HCT116 (cell line): ENCODE measurements at regions not wholly inside any gene's neighbourhood (a gene's known extent, or its start where the extent isn't known, plus 50 kb on each side); places are given as distances from the start of the nearest gene placed in this dataset.

ENCODE experiments used
- ATAC-seq: fragments of 200-7000 bp; cut with Tn5 transposase; 2 replicates; pipeline ENCODE4 v1.9.1; 2020; ENCODE audit warnings: mild to moderate bottlenecking, moderate library complexity
- BruUV-seq: library from RNA; stranded (reverse); fragments of 400-500 nt; replicated peaks from 2 replicates; lab custom pipeline; 2021; lab: Mats Ljungman, UMichigan
- CTCF ChIA-PET: fragments of 300-600 bp; sonication (Branson Sonifier 250); formaldehyde crosslinking; loops from one replicate; lab custom pipeline; 2021; ENCODE audit warnings: antibody characterized with exemption; lab: Charles Lee
- POLR2A ChIA-PET: fragments of 300-600, 350-600 bp; sonication (Branson Sonifier 250); formaldehyde crosslinking; loops from one replicate; lab custom pipeline; 2021; ENCODE audit warnings: antibody characterized with exemption; lab: Charles Lee
- RAD21 ChIA-PET, 2 experiments: fragments of 300-600 bp; sonication (Branson Sonifier 250); formaldehyde crosslinking; loops; one replicate each; lab custom pipeline; 2023; ENCODE audit warnings: low total read pairs in 2 of 2; ENCODE audit not compliant: uncharacterized antibody in 2 of 2, unreplicated experiment in 2 of 2, low non-redundant PET in 1 of 2; lab: Charles Lee
- DNase-seq: peaks from one replicate; pipeline ENCODE4 v3.0.0-alpha.2; 2010; ENCODE audit warnings: low read depth, low spot score
- H2AFZ ChIP-seq: fragments of 200-600 bp; shearing (Covaris generic), sonication (generic); 2 replicates; pipeline ENCODE4 v1.6.1; 2017; ENCODE audit warnings: low read depth, mixed run types, mixed read lengths, antibody characterized with exemption, low read length; ENCODE audit not compliant: poor library complexity, severe bottlenecking
- H3K27ac ChIP-seq: 2 replicates; pipeline ENCODE4 v1.5.1; 2012; ENCODE audit warnings: low read depth, low read length
- H3K27me3 ChIP-seq: fragments of 200-600 bp; sonication (generic); 2 replicates; pipeline ENCODE4 v1.6.1; 2016; ENCODE audit warnings: mixed run types, low read length, mixed read lengths; ENCODE audit not compliant: insufficient read depth
- H3K36me3 ChIP-seq, 2 experiments: fragments of 200-500 bp in 1 of 2; fragments of 200-600 bp in 1 of 2; sonication (Bioruptor generic) in 1 of 2; sonication (generic) in 1 of 2; 2 replicates each; pipeline versions ENCODE4 v1.5.1 to v1.6.1; 2014 to 2016; ENCODE audit warnings: low read length in 2 of 2, inconsistent platforms in 1 of 2, mixed read lengths in 1 of 2, mixed run types in 1 of 2; ENCODE audit not compliant: insufficient read depth in 2 of 2, control insufficient read depth in 1 of 2
- H3K4me1 ChIP-seq, 2 experiments: fragments of 200-600 bp in 1 of 2; sonication (generic) in 1 of 2; 2 replicates each; pipeline versions ENCODE4 v1.5.1 to v1.6.1; 2012 to 2017; ENCODE audit warnings: low read length in 2 of 2, inconsistent platforms in 1 of 2, mild to moderate bottlenecking in 1 of 2, mixed read lengths in 1 of 2, mixed run types in 1 of 2, moderate library complexity in 1 of 2; ENCODE audit not compliant: insufficient read depth in 2 of 2, control insufficient read depth in 1 of 2
- H3K4me2 ChIP-seq: fragments of 200-600 bp; sonication (generic); 2 replicates; pipeline ENCODE4 v1.6.1; 2017; ENCODE audit warnings: mixed run types, low read length, mixed read lengths
- H3K4me3 ChIP-seq, 2 experiments: fragments of 200-600 bp in 1 of 2; sonication (generic) in 1 of 2; replicated peaks in 1 of 2; 2 replicates each; pipeline ENCODE4 v1.5.1; 2011 to 2016; ENCODE audit warnings: low read length in 2 of 2, control low read depth in 1 of 2, low read depth in 1 of 2, mild to moderate bottlenecking in 1 of 2, mixed read lengths in 1 of 2, mixed run types in 1 of 2
- H3K79me2 ChIP-seq: fragments of 200-600 bp; sonication (generic); 2 replicates; pipeline ENCODE4 v1.6.1; 2017; ENCODE audit warnings: mild to moderate bottlenecking, mixed run types, low read length, moderate library complexity, mixed read lengths; ENCODE audit not compliant: insufficient read depth
- H3K9ac ChIP-seq: fragments of 200-600 bp; sonication (generic); 2 replicates; pipeline ENCODE4 v1.6.1; 2016; ENCODE audit warnings: low read length, mixed read lengths
- H3K9me2 ChIP-seq: fragments of 200-600 bp; sonication (generic), shearing (Covaris generic); 2 replicates; pipeline ENCODE4 v1.6.1; 2017; ENCODE audit warnings: mixed run types, mild to moderate bottlenecking, moderate library complexity; ENCODE audit not compliant: insufficient read depth
- H3K9me3 ChIP-seq, 2 experiments: fragments of 200-500 bp in 1 of 2; fragments of 200-600 bp in 1 of 2; sonication (Bioruptor generic) in 1 of 2; sonication (generic) in 1 of 2; 2 replicates each; pipeline ENCODE4 v1.6.1; 2014 to 2017; ENCODE audit warnings: low read length in 2 of 2, mixed read lengths in 2 of 2, inconsistent platforms in 1 of 2, low read depth in 1 of 2, mild to moderate bottlenecking in 1 of 2, mixed run types in 1 of 2, moderate library complexity in 1 of 2; ENCODE audit not compliant: control insufficient read depth in 1 of 2, insufficient read depth in 1 of 2
- H4K20me1 ChIP-seq: fragments of 200-600 bp; sonication (generic), shearing (Covaris generic); 2 replicates; pipeline ENCODE4 v1.6.1; 2017; ENCODE audit warnings: mixed run types, mild to moderate bottlenecking, moderate library complexity; ENCODE audit not compliant: insufficient read depth
- ATF3 ChIP-seq: IDR thresholded peaks from 2 replicates; pipeline ENCODE4 v1.6.1; 2012
- CEBPB ChIP-seq: IDR thresholded peaks from 2 replicates; pipeline ENCODE4 v1.6.1; 2012; ENCODE audit warnings: low read depth
- CTCF ChIP-seq, 3 experiments: fragments of 200-600 bp in 1 of 3; sonication (generic) in 1 of 3; IDR thresholded peaks in 2 of 3; conservative IDR thresholded peaks in 1 of 3; 2 replicates each; pipeline ENCODE4 v1.5.1; 2012 to 2017; ENCODE audit warnings: low read depth in 2 of 3, low read length in 2 of 3, antibody characterized with exemption in 1 of 3, borderline replicate concordance in 1 of 3, control low read depth in 1 of 3, mild to moderate bottlenecking in 1 of 3, mixed read lengths in 1 of 3, mixed run types in 1 of 3, moderate library complexity in 1 of 3; ENCODE audit not compliant: insufficient read depth in 1 of 3
- ELF1 ChIP-seq: IDR thresholded peaks from 2 replicates; pipeline ENCODE4 v1.6.1; 2012; ENCODE audit warnings: low read depth, borderline replicate concordance
- EZH2phosphoT487 ChIP-seq: fragments of 200-600 bp; IDR thresholded peaks from 2 replicates; pipeline ENCODE4 v1.6.1; 2018; ENCODE audit warnings: antibody characterized with exemption, borderline replicate concordance
- POLR2A ChIP-seq: IDR thresholded peaks from 2 replicates; pipeline ENCODE4 v1.7.0; 2011; ENCODE audit warnings: borderline replicate concordance; ENCODE audit not compliant: insufficient read depth, insufficient read length; ENCODE audit errors: extremely low read depth
- REST ChIP-seq: IDR thresholded peaks from 2 replicates; pipeline ENCODE4 v1.6.1; 2012; ENCODE audit warnings: low read depth
- TCF7L2 ChIP-seq: IDR thresholded peaks from 2 replicates; pipeline ENCODE4 v1.7.0; 2011; ENCODE audit warnings: borderline replicate concordance, inconsistent platforms; ENCODE audit not compliant: insufficient read depth, insufficient read length; ENCODE audit errors: extremely low read depth
- ZFX ChIP-seq: fragments of 450-650 bp; IDR thresholded peaks from 2 replicates; pipeline ENCODE4 v1.6.1; 2017
- ZNF274 ChIP-seq: fragments of 200-500 bp; sonication (Bioruptor generic); IDR thresholded peaks from 2 replicates; pipeline ENCODE4 v1.6.1; 2014; ENCODE audit warnings: mild to moderate bottlenecking, low read depth, low read length, inconsistent platforms
- intact Hi-C: fragments of 100-400 bp; cut with micrococcal nuclease; formaldehyde crosslinking; loops from 2 replicates; pipeline ENCODE4 v1.10.0; 2022

- Histone ChIP-seq H3K79me2 (no peaks in the 10 kb centered on the region), H3K9me2 (no peaks in the 10 kb centered on the region), H4K20me1 (no peaks in the 10 kb centered on the region), H3K27me3 (no peaks in the 10 kb centered on the region), H3K9me3 (no peaks in the 10 kb centered on the region), H2AFZ (no peak overlapping the region), H3K9ac (no peak overlapping the region), H3K4me1 (no peaks in the 10 kb centered on the region), H3K36me3 (no peaks in the 10 kb centered on the region), H3K4me3 (no peak overlapping the region), H3K27ac (no peak overlapping the region), H3K4me2 (no peak overlapping the region)
- POLR2A ChIA-PET = no interaction called here
- RAD21 ChIA-PET = no interaction called here
- CTCF ChIA-PET = no interaction called here
- intact Hi-C loops = no loop called here
- ATAC-seq (no peak), DNase-seq (no peak)
- TF ChIP-seq POLR2A (no peak), EZH2phosphoT487 (no peak), ELF1 (no peak), ZFX (no peak), ZNF274 (no peak), CEBPB (no peak), TCF7L2 (no peak), ATF3 (no peak), CTCF (IDR thresholded peaks at IDR 0.05 in 2 of 3, conservative IDR thresholded peaks at IDR 0.05 in 1 of 3; ENCODE audit: borderline replicate concordance in 1 of 3, insufficient read depth in 1 of 3, low read depth in 2 of 3, low read length in 2 of 3) (no peak), REST (no peak)
- no TSS peak for BruUV-seq
Measured at GRCh38 chr12:89087149-89087825, 265.0 kb downstream of the DUSP6 start.
